Stimulated activated CD4-positive, alpha-beta T cell treated with anti-CD3 and anti-CD28 coated beads, Interleukin-4, amount 100 ng/mL, for 1 hour (primary cell): ENCODE measurements at regions not wholly inside any gene's neighbourhood (a gene's known extent, or its start where the extent isn't known, plus 50 kb on each side); places are given as distances from the start of the nearest gene placed in this dataset.
"Not testable (repeated sequence)": the region's sequence is repeated elsewhere in the genome, so short reads cannot be mapped to it uniquely, and the experiment has no call there.

Experiments used
- DNase-seq: peaks from one replicate; pipeline ENCODE4 v3.0.0-alpha.2; 2020

- DNase-seq, result no peak
Observed at GRCh38 chr16:86245351-86245750, 265.0 kb upstream of the FOXF1 start.

GRCh38 chr16:86245895-86246294 lies 264.4 kb upstream of the FOXF1 start:
- no peak for DNase-seq

GRCh38 chr16:86248310-86248905 lies 261.9 kb upstream of the FOXF1 start:
- DNase-seq, result no peak

GRCh38 chr16:86249631-86250030 lies 260.7 kb upstream of the FOXF1 start:
- no peak for DNase-seq

GRCh38 chr16:86251682-86252081 lies 258.6 kb upstream of the FOXF1 start:
- no peak for DNase-seq

GRCh38 chr16:86252596-86252995 lies 257.7 kb upstream of the FOXF1 start:
- no peak for DNase-seq

GRCh38 chr16:86255966-86256365 lies 254.4 kb upstream of the FOXF1 start:
- DNase-seq, result no peak

- no peak for DNase-seq
Observed at GRCh38 chr16:86256995-86257394, 253.3 kb upstream of the FOXF1 start.

- DNase-seq, result no peak
Observed at GRCh38 chr16:86257546-86257945, 252.8 kb upstream of the FOXF1 start.

GRCh38 chr16:86258713-86259112 lies 251.6 kb upstream of the FOXF1 start:
- DNase-seq, result no peak

GRCh38 chr16:86259499-86259898 lies 250.8 kb upstream of the FOXF1 start:
- DNase-seq, result no peak

- DNase-seq, result no peak
Observed at GRCh38 chr16:86261379-86261778, 248.9 kb upstream of the FOXF1 start.

GRCh38 chr16:86267657-86268056 lies 242.7 kb upstream of the FOXF1 start:
- not testable (repeated sequence) for DNase-seq

GRCh38 chr16:86270696-86271095 lies 239.6 kb upstream of the FOXF1 start:
- DNase-seq, result no peak

GRCh38 chr16:86272744-86273143 lies 237.6 kb upstream of the FOXF1 start:
- no peak for DNase-seq

GRCh38 chr16:86277221-86277620 lies 233.1 kb upstream of the FOXF1 start:
- no peak for DNase-seq

- not testable (repeated sequence) for DNase-seq
Observed at GRCh38 chr16:86277859-86278258, 232.5 kb upstream of the FOXF1 start.

- DNase-seq, result no peak
Observed at GRCh38 chr16:86281421-86281820, 228.9 kb upstream of the FOXF1 start.

GRCh38 chr16:86283944-86284343 lies 226.4 kb upstream of the FOXF1 start:
- DNase-seq, result no peak

GRCh38 chr16:86285421-86285820 lies 224.9 kb upstream of the FOXF1 start:
- DNase-seq, result no peak

GRCh38 chr16:86285938-86286921 lies 224.1 kb upstream of the FOXF1 start:
- DNase-seq, result no peak

GRCh38 chr16:86286991-86287663 lies 223.2 kb upstream of the FOXF1 start:
- no peak for DNase-seq

GRCh38 chr16:86287664-86288201 lies 222.6 kb upstream of the FOXF1 start:
- DNase-seq, result no peak
